DMS53 (cell line): ENCODE measurements at regions not wholly inside any gene's neighbourhood (a gene's known extent, or its start where the extent isn't known, plus 50 kb on each side); places are given as distances from the start of the nearest gene placed in this dataset.
"Not testable (repeated sequence)": the region's sequence is repeated elsewhere in the genome, so short reads cannot be mapped to it uniquely, and the experiment has no call there.

Source experiments
- DNase-seq: peaks from one replicate; lab custom pipeline; 2025; lab: John Stamatoyannopoulos, UW

GRCh38 chr10:44564790-44565189 lies 179.9 kb upstream of the CXCL12 start:
- DNase-seq: no peak

- DNase-seq: no peak
Observed at GRCh38 chr10:44566786-44567185, 181.9 kb upstream of the CXCL12 start.

GRCh38 chr10:44567471-44567870 lies 182.6 kb upstream of the CXCL12 start:
- no peak for DNase-seq

- DNase-seq: no peak
Observed at GRCh38 chr10:44569193-44570091, 184.5 kb upstream of the CXCL12 start.

GRCh38 chr10:44571701-44572100 lies 186.8 kb upstream of the CXCL12 start:
- DNase-seq: no peak

GRCh38 chr10:44572146-44572545 lies 187.2 kb upstream of the CXCL12 start:
- DNase-seq: no peak

- DNase-seq: no peak
Observed at GRCh38 chr10:44573821-44574220, 188.9 kb upstream of the CXCL12 start.

GRCh38 chr10:44574596-44575480 lies 189.9 kb upstream of the CXCL12 start:
- no peak for DNase-seq

GRCh38 chr10:44575601-44576380 lies 190.9 kb upstream of the CXCL12 start:
- no peak for DNase-seq

GRCh38 chr10:44576702-44577191 lies 191.8 kb upstream of the CXCL12 start:
- DNase-seq: no peak

GRCh38 chr10:44577533-44577932 lies 192.6 kb upstream of the CXCL12 start:
- DNase-seq: no peak

GRCh38 chr10:44578271-44578670 lies 193.4 kb upstream of the CXCL12 start:
- DNase-seq: no peak

- not testable (repeated sequence) for DNase-seq
Observed at GRCh38 chr10:44578963-44579362, 194.1 kb upstream of the CXCL12 start.

- DNase-seq: no peak
Observed at GRCh38 chr10:44581996-44582395, 197.1 kb upstream of the CXCL12 start.

- no peak for DNase-seq
Observed at GRCh38 chr10:44587488-44588318, 202.8 kb upstream of the CXCL12 start.

- no peak for DNase-seq
Observed at GRCh38 chr10:44589181-44589943, 204.5 kb upstream of the CXCL12 start.

GRCh38 chr10:44589944-44590449 lies 205.1 kb upstream of the CXCL12 start:
- DNase-seq: no peak

GRCh38 chr10:44591911-44592310 lies 207.0 kb upstream of the CXCL12 start:
- no peak for DNase-seq

- DNase-seq: no peak
Observed at GRCh38 chr10:44593952-44594351, 209.1 kb upstream of the CXCL12 start.

GRCh38 chr10:44607116-44607515 lies 222.2 kb upstream of the CXCL12 start:
- DNase-seq: no peak
